Panc1 (cell line): ENCODE measurements at regions not wholly inside any gene's neighbourhood (a gene's known extent, or its start where the extent isn't known, plus 50 kb on each side); places are given as distances from the start of the nearest gene placed in this dataset.

Source experiments
- CTCF ChIP-seq: fragments of 450-650 bp; IDR thresholded peaks from 2 replicates; pipeline ENCODE4 v1.5.1; 2017; ENCODE audit warnings: mild to moderate bottlenecking
- TF ChIP-seq, protein P1 (sequence below), 2 experiments: IDR thresholded peaks; 2 replicates each; pipeline ENCODE4 v1.6.1; 2011 to 2012; ENCODE audit warnings: low read depth in 2 of 2, control low read depth in 1 of 2, low read length in 1 of 2, mild to moderate bottlenecking in 1 of 2, moderate library complexity in 1 of 2; ENCODE audit not compliant: insufficient read depth in 1 of 2

DNA sequence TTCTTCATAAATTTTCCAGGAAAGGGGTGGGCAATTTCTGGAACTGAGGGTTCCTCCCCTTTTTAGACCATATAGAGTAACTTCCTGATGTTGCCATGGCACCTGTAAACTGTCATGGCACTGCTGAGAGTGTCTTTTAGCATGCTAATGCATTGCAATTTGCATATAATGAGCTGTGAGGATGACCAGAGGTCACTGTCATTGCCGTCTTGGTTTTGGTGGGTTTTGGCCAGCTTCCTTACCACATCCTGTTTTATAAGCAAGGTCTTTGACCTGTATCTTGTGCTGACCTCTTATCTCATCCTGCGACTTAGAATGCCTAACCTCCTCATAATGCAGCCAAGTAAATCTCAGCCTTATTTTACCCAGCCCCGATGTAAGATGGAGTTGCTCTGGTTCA lies 577.8 kb downstream of the NLGN4X start:
- TF ChIP-seq CTCF, result no peak
- TF ChIP-seq, protein P1, sequence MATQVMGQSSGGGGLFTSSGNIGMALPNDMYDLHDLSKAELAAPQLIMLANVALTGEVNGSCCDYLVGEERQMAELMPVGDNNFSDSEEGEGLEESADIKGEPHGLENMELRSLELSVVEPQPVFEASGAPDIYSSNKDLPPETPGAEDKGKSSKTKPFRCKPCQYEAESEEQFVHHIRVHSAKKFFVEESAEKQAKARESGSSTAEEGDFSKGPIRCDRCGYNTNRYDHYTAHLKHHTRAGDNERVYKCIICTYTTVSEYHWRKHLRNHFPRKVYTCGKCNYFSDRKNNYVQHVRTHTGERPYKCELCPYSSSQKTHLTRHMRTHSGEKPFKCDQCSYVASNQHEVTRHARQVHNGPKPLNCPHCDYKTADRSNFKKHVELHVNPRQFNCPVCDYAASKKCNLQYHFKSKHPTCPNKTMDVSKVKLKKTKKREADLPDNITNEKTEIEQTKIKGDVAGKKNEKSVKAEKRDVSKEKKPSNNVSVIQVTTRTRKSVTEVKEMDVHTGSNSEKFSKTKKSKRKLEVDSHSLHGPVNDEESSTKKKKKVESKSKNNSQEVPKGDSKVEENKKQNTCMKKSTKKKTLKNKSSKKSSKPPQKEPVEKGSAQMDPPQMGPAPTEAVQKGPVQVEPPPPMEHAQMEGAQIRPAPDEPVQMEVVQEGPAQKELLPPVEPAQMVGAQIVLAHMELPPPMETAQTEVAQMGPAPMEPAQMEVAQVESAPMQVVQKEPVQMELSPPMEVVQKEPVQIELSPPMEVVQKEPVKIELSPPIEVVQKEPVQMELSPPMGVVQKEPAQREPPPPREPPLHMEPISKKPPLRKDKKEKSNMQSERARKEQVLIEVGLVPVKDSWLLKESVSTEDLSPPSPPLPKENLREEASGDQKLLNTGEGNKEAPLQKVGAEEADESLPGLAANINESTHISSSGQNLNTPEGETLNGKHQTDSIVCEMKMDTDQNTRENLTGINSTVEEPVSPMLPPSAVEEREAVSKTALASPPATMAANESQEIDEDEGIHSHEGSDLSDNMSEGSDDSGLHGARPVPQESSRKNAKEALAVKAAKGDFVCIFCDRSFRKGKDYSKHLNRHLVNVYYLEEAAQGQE (IDR thresholded peaks at IDR 0.05; ENCODE audit: insufficient read depth in 1 of 2, low read depth in 2 of 2, low read length in 1 of 2), result no peak
